Psoas muscle (tissue), 7 donors: ENCODE measurements at regions not wholly inside any gene's neighbourhood (a gene's known extent, or its start where the extent isn't known, plus 50 kb on each side); places are given as distances from the start of the nearest gene placed in this dataset.

Experiments used
- ATAC-seq, 4 donors: fragments of 200-7000 bp; cut with Tn5 transposase; one replicate each; pipeline ENCODE4 v1.9.1; 2020; ENCODE audit warnings: moderate library complexity in 3 of 4, mild to moderate bottlenecking in 2 of 4
- DNase-seq, 2 donors: peaks; one replicate each; pipeline ENCODE4 v3.0.0-alpha.2; 2020
- H3K27ac ChIP-seq: fragments of 200-600 bp; one replicate; pipeline ENCODE4 v1.8.0; 2022
- H3K27me3 ChIP-seq, 3 donors: fragments of 200-600 bp in 1 of 3; one replicate each; pipeline versions ENCODE4 v1.6.1 to v1.8.0; 2013 to 2022; ENCODE audit warnings: low read length in 2 of 3, mild to moderate bottlenecking in 2 of 3, moderate library complexity in 1 of 3; ENCODE audit not compliant: insufficient read depth in 3 of 3
- H3K36me3 ChIP-seq, 2 donors: fragments of 200-600 bp in 1 of 2; one replicate each; pipeline versions ENCODE4 v1.6.1 to v1.8.0; 2013 to 2022; ENCODE audit warnings: low read depth in 1 of 2, mild to moderate bottlenecking in 1 of 2, moderate library complexity in 1 of 2; ENCODE audit not compliant: insufficient read depth in 1 of 2
- H3K4me1 ChIP-seq: fragments of 200-600 bp; one replicate; pipeline ENCODE4 v1.8.0; 2022
- H3K4me3 ChIP-seq: fragments of 200-600 bp; one replicate; pipeline ENCODE4 v1.8.0; 2022; ENCODE audit warnings: mild to moderate bottlenecking
- H3K9me3 ChIP-seq: fragments of 200-600 bp; one replicate; pipeline ENCODE4 v1.8.0; 2022
- CTCF ChIP-seq: fragments of 200-600 bp; IDR thresholded peaks from one replicate; pipeline ENCODE4 v1.8.0; 2022; ENCODE audit warnings: antibody characterized with exemption
- WGBS, 3 donors: extraction: QIAGEN DNeasy Blood & Tissue Kit; methylation state at CpG; one replicate each; pipeline versions ENCODE4 v1.1.6 to v1.1.7; 2013; 5-methylcytosine and 5-hydroxymethylcytosine counted together
- intact Hi-C, 2 donors: fragments of 100-400 bp; cut with DNase I; formaldehyde crosslinking; loops; one replicate each; pipeline versions ENCODE4 v1.11.0 to v1.14.2; 2022
- donor health status: healthy with polysubstance abuse.
- donor health status: DM: no; HTN: no; CAD: no; lungs with moderate emphysema.
- donor health status: Bipolar disorder and iron deficiency.
- donor health status: healthy.
- donor health status: DM: yes; HTN: yes; CAD: no.
- donor health status: DM: no; HTN: no; CAD: no.
- donor health status: DM: yes; HTN: yes; CAD: no.

DNA sequence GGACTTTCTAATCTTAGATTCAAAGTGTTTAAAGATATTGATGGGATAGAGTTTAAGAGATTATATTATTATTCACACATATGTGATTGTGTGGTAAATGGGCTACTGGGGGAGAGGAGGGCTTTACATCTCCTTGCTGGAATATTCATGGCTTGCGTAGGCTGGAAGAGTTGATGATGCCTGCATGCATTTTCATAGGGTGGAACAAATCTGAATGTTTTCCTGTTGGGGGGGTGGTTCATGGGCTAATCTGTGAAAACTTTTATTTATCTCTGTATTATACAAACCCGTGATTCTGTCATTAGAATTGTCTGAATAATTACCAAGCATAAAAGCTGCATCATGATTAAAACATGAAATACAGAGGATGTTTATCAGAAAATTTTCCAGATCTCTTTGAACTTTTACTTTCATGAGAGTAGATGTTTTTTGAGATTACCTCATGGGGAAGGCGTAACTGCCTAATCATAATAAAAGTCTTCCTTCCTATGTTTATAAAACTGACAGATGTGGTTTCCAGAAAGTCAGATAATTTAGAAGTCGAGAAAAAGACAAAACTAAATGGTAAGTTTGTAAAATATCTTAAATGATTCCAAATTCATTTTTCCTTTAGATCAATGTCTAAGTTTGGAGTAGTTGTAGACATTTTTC is 1185.4 kb upstream of the SEMA6A start:
- Histone ChIP-seq H3K4me1 (no peaks in the 10 kb centered on the region), H3K9me3 (no peaks in the 10 kb centered on the region), H3K4me3 (no peak overlapping the region), H3K36me3 (no peaks in the 10 kb centered on the region), H3K27ac (no peak overlapping the region), H3K27me3 (no peaks in the 10 kb centered on the region)
- no peak for DNase-seq
- 65 to 69% (median 68%) methylated on average over 4 of the region's 4 CpGs for WGBS, 3 donors
- no peak for TF ChIP-seq CTCF
- no peak for ATAC-seq
- intact Hi-C loops: no loop called here

DNA sequence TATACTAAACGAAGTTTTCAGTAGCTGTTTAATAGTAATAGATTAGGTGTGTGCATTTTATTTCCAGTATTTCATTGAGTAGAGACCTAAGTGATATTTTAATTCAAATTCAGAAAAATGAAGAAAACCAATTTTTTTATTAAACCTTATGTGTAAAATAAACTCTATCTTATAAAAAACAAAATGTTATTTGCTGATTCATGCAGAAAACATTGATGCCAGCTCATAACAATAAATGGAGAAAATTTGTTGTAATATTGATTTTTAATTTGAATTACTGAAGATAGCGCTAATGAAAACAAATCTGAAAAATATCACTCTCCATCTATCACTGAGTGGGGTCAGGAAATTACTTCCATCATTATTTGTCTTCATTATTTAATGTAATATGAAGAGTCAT is 1177.8 kb upstream of the SEMA6A start:
- H3K4me3 ChIP-seq: no peak overlapping the region
- DNase-seq (no peak), ATAC-seq (no peak)
- no peaks in the 10 kb centered on the region for H3K27me3 ChIP-seq
- H3K27ac ChIP-seq: no peak overlapping the region
- WGBS, 3 donors: 86 to 90% (median 88%) methylated on average over 2 of the region's 2 CpGs
- no peaks in the 10 kb centered on the region for H3K4me1 ChIP-seq
- intact Hi-C loops: no loop called here
- H3K36me3 ChIP-seq: no peaks in the 10 kb centered on the region
- H3K9me3 ChIP-seq: no peaks in the 10 kb centered on the region
- TF ChIP-seq CTCF: no peak

DNA sequence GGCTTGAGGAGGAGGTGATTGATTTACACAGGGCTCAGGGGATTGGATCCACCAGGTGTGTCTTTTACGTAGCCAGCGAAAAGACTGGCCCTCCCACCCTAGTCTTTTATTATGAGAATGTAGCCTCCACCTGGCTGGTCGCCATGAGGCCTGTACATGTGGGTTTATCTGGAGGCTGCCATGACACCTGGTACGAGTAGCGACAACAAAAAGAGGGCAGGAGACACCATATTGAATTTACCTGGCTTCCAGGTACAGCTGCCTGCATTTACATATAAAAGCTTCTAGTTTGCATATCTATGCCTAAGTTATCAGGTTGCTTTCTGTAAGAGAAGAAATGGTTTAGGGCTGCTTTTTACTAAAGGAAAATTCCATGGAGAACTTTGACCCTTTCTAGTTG is 1173.7 kb upstream of the SEMA6A start:
- Histone ChIP-seq H3K27ac (no peak overlapping the region), H3K27me3 (no peaks in the 10 kb centered on the region), H3K4me3 (no peak overlapping the region), H3K36me3 (no peaks in the 10 kb centered on the region), H3K4me1 (no peaks in the 10 kb centered on the region), H3K9me3 (no peaks in the 10 kb centered on the region)
- WGBS, 3 donors: 83 to 90% (median 88%) methylated on average over 5 of the region's 5 CpGs
- DNase-seq (no peak), ATAC-seq (no peak)
- no peak for TF ChIP-seq CTCF
- intact Hi-C loops: no loop called here

DNA sequence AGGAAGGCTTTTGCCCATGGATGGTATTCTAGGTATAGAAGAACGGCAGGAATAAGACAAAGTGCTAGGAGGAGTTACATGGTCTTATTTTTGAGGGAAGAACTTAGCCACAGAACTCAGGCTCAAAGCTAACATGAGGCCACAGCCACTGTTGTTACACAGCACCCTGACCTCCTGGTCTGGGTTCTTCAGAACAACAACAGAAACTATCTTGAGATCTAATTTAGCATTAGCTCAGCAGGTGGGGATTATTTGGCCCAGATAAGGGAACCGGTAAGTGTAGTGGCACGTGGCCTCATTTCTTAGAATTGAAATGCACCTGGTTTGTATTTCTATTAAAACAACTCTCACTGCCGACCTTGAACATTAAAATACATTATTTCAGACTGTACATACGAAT is 1168.7 kb upstream of the SEMA6A start:
- H3K27ac ChIP-seq: no peak overlapping the region
- no peaks in the 10 kb centered on the region for H3K4me1 ChIP-seq
- H3K9me3 ChIP-seq: no peaks in the 10 kb centered on the region
- DNase-seq (no peak), ATAC-seq (no peak)
- TF ChIP-seq CTCF: no peak
- intact Hi-C loops: no loop called here
- 82 to 88% (median 87%) methylated on average over 5 of the region's 5 CpGs for WGBS, 3 donors
- no peaks in the 10 kb centered on the region for H3K27me3 ChIP-seq
- no peak overlapping the region for H3K4me3 ChIP-seq
- no peaks in the 10 kb centered on the region for H3K36me3 ChIP-seq

- intact Hi-C loops: no loop called here
- TF ChIP-seq CTCF: no peak
- Histone ChIP-seq H3K27ac (no peak overlapping the region), H3K4me1 (no peaks in the 10 kb centered on the region), H3K27me3 (no peaks in the 10 kb centered on the region), H3K4me3 (no peak overlapping the region), H3K9me3 (no peaks in the 10 kb centered on the region), H3K36me3 (no peaks in the 10 kb centered on the region)
- ATAC-seq (no peak), DNase-seq (no peak)
- WGBS, 3 donors: 67 to 80% (median 77%) methylated on average over 1 of the region's 1 CpG
These were observed 1167.1 kb upstream of the SEMA6A start for GRCh38 chr5:117741655-117742206.
